ENCODE measurements at regions not wholly inside any gene's neighbourhood (a gene's known extent, or its start where the extent isn't known, plus 50 kb on each side); places are given as distances from the start of the nearest gene placed in this dataset.
"Not testable (repeated sequence)": the region's sequence is repeated elsewhere in the genome, so short reads cannot be mapped to it uniquely, and the experiment has no call there.

DNA sequence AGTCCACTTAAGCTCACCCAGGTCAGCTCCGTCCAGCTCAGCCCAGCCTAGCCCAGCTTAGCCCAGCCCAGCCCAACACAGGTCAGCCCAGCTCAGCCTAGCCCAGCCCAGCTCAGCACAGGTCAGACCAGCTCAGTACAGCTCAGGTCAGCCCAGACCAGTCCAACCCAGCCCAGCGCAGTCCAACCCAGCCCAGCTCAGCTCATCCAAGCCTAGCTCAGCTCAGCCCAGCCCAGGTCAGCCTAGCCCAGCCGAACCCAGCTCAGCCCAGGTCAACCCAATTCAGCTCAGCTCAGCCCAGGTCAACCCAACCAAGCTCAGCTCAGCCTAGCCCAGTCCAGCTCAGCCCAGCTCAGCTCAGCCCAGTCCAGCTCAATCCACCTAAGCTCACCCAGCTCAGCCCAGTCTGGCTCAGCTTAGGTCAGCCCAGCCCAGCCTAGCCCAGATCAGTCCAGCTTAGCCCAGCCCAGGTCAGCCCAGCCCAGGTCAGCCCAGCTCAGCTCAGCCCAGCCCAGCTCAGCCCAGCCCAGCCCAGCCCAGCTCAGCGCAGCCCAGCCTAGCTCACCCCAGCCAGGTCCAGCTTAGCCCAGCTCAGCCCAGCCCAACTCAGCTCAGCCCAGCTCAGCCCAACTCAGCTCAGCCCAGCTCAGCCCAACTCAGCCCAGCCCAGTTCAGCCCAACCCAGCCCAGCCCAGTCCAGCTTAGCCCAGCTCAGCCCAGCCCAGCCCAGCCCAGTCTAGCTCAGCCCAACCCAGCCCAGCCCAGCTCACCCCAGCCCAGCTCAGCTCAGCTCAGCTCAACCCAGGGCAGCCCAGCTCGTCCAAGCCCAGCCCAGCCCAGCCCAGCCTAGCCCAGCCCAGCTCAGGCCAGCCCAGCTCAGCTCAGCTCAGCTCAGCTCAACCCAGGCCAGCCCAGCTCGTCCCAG, 184.0 kb downstream of the TMEM121 start:
- no peak for DNase-seq (ENCODE audit: low read depth)

DNA sequence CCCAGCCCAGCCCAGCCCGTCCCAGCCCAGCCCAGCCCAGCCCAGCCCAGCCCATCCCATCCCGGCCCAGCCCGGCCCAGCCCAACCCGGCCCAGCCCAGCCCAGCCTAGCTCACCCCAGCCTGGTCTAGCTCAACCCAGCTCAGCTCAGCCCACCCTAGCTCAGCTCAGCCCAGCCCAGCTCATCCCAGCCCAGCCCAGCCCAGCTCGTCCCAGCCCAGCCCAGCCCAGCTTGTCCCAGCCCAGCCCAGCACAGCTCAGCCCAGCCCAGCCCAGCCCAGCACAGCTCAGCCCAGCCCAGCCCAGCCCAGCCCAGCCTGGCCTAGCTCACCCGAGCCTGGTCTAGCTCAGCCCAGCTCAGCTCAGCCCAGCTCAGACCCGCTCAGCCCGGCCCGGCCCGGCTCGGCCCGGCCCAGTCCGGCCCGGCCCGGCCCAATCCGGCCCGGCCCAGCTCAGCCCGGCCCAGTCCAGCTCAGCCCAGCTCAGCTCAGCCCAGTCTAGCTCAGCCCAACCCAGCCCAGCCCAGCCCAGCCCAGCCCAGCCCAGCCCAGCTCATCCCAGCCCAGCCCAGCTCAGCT, 184.7 kb downstream of the TMEM121 start:
- no peak for DNase-seq (ENCODE audit: low read depth)

DNA sequence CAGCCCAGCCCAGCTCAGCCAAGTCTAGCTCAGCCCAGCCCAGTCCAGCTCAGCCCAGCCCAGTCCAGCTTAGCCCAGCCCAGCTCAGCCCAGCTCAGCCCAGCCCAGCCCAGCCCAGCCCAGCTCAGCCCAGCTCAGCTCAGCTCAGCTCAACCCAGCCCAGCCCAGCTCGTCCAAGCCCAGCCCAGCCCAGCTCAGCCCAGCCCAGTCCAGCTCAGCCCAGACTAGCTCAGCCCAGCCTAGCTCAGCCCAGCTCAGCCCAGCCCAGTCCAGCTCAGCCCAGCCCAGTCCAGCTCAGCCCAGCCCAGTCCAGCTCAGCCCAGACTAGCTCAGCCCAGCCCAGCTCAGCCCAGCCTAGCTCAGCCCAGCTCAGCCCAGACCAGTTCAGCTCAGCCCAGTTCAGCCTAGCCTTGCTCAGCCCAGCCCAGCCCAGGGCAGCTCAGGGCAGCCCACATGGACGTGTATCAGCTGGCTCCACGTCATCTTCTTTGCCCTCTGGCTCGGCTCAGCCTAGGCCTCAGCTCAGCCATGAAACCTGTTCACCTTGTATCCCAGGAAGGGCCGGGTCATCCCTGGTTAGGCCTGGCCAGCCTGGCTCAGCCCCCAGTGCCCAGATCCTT, 185.6 kb downstream of the TMEM121 start:
- no peak for DNase-seq (ENCODE audit: low read depth)

DNA sequence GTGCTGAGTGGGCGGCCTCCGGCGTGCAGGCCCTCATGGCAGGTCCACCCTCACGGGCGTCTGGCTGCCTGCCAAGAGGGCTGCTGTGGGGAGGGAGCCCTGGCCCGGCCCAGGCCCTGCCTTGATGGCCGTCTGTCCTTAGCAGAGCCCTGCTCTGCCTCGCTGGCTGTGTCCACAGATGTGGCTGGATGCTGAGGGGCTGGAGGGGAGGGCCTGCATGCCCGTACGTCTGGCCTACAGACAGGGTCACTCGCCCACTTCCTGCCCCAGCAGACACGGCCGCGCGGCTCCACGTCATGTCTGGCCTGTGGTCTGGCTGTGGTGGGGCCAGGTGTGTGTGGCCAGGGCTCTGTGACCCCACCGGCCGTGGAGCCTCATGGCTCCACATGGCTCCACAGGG, 186.3 kb downstream of the TMEM121 start:
- DNase-seq (ENCODE audit: low read depth), result not testable (repeated sequence)

DNA sequence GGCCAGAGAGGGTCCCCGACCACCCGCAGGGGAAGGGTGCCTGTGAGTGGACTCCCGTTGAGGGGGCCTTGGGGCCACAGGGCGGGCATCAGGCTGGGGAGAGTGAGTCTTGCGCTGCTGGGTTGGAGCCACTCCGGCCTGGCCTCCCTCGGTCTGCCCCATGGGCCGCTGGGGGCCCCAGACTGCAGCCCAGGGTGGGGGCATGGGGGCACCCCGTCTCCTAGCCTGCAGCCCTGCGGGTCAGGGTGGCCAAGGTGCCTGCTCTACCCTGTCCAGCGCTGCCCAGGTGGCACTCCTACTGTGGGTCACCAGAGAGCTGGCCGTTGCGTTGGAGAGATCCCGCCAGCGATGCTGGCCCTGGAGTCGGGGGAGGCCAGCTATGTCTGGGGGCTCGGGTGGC, 186.8 kb downstream of the TMEM121 start:
- not testable (repeated sequence) for DNase-seq (ENCODE audit: low read depth)

DNA sequence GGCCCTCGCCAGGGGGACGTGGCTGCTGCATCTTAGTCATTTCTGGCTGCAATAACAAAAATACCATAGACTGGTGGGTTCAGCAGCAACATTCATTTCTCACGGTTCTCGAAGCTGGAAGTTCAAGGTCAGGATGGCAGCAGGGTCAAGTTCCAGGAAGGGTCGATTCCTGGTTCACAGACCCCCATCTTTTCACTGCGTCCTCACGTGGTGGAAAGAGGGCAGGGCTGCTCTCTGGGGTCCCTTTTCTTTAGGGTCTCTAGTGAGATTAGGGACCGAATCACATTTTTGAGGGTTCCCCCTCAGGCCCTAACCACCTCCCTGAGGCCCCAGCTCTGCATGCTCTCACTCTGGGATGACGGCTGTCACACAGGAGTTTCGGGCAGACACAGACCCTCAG, 187.5 kb downstream of the TMEM121 start:
- not testable (repeated sequence) for DNase-seq (ENCODE audit: low read depth)

DNA sequence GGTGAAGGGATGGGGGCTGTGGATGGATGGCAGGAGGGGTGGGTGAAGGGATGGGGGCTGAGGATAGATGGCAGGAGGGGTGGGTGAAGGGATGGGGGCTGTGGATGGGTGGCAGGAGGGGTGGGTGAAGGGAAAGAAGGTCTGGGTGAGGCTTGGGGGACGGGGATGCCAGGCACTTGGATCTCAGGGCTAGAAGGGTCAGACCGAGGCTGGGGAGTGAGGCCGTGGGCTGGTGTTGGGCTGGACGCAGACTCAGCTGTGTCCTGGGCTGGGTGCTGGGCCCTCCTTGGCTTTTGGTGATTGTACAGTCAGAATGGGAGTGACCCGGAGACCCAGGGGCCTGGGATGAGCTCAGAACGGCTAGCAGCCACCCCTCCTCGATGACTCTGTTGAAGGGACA, 192.4 kb downstream of the TMEM121 start:
- DNase-seq (ENCODE audit: low read depth), result not testable (repeated sequence)

DNA sequence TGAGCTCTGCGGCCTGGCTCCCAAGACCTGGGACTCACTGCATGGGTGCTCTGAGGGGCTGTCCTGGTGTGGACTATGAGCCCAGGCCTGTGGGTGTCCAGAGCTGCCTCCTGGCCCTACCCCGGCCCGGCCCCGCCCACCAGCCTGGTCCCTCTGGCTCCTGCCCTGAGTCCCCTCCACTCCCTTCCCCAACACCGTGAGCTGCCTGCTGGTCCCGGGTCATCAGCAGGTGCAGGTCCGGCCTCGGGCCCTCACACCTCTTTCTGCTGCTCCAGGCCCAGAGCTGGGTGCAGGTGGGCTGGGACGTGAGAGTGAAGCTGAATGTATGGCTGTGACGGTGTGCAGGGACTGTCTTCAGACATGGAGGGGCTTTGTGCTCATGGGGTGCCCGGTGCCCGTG, 193.7 kb downstream of the TMEM121 start:
- DNase-seq (ENCODE audit: low read depth), result not testable (repeated sequence)

DNA sequence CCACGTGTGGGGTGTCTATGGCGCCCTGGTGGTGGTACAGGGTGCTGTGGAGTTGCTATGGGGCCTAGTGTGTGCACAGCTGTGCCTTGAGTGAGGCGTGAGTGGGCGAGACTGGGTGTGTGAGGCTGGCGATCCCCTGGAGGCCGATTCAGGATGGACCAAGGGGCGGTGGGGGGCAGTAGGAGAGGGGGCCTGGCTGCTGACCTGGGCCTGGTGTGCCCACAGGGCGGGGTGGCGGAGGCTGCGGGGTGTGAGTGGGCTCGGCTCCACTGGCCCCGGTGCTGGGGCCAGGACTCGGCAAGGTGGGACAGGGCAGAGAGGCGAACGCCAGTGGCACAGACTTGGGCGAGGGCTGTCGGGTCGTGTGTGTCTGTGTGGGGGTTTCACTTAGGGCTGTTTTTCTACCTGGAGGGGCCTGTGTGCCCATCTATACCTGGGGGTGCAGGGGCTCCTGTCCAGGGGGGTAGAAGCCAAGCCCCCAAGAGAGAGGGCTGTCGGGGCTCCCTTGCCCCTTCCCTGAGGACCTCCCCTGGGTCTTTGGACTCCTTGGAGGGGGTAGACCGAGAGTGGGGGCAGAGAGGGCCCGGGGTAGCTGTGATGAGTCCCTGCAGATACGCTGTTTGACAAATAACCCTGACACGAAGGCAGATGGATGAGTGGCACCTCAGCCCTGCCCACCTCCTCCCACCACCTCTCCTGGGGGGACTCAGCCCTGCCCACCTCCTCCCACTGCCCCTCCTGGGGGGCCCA, 194.6 kb downstream of the TMEM121 start:
- DNase-seq (ENCODE audit: low read depth), result not testable (repeated sequence)

DNA sequence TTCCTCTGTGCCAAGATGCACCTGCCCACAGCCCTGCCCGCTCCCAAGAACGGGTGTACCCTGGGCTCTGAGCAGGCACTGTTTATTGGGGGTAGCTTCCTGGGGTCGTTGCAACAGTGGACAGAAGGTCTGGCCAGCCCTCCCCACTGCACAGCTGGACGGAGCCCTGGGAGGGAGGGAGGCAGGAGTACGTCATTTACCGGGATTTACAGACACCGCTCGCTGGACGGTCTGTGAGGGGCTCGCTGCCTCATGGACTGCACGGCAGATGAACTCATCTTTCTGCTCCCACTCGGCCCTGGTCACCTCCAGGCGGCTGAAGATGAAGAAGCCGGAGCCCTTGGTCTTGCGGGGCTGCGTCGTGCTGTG, 195.2 kb downstream of the TMEM121 start:
- DNase-seq (ENCODE audit: low read depth), result not testable (repeated sequence)

DNA sequence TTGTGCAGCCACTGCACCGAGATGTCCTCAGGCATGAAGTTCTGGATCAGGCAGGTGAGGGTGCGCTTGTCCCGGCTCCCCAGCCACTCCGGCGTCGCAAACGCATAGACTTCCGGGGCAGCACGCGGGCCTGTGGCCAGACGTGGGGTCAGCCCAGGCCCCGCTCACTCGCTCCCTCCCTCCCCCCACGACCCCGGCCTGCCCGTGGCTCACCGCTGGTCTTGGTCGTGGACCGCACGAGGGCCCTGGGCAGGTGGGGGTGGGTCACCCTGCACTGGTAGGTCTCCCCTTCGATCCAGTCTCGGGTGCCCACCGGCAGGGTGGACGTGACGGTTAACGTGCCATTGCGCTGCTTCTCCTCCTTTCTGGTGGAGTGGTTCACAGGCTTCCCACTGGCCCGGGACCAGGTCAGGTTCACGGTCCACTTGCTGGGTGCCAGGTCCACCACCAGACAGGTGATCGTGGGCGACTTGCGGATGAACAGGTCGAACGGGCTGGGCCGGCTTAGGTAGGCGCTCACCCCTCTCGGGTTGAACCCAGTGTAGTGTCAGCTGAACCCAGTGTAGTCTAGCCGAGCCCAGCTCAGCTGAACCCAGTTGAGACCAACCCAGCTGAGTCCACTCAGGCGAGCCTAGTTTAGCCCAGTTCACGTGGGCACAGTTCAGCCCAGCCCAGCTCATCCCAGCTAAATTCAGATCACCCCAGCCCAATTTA, 195.8 kb downstream of the TMEM121 start:
- not testable (repeated sequence) for DNase-seq (ENCODE audit: low read depth)

DNA sequence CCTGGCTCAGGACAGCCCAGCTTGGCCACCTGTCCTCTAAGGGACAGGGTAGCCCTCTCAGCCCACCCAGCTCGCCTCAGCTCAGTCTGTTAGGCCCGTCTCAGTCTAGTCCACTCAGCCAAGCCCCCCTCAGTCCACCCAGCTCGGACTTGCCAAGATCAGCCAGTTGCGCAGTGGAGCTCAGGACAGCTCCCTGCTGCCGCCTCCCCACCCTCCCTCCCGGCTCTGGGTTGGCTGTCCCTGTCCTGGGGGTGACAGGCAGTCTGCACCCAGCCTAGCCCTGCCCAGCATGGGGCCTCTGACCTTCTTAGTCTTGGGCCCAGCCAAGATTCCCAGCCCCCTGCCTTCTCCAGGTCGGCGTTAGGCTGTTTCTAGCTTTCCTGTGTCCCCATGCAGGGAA, 196.9 kb downstream of the TMEM121 start:
- not testable (repeated sequence) for DNase-seq (ENCODE audit: low read depth)

DNA sequence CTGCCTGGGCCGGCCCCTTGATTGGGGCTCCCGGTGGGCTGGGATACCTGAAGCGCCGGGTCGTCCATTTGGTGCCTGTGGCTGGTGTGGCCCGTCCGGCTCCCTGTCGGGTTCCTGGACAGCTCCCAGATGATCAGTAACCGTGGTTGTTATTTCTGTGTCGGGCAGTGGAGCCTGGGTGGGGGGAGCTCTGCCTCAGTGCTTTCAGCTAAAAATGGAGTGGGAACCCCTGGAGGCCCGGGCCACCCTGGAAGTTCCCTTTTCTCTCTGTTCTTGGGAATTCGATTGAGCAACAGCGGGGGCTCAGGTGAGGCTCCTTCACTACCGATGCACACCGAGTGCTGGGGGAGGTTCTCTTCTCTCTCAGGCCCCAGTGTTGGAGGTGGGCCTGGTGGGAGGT, 197.4 kb downstream of the TMEM121 start:
- DNase-seq (ENCODE audit: low read depth), result not testable (repeated sequence)

DNA sequence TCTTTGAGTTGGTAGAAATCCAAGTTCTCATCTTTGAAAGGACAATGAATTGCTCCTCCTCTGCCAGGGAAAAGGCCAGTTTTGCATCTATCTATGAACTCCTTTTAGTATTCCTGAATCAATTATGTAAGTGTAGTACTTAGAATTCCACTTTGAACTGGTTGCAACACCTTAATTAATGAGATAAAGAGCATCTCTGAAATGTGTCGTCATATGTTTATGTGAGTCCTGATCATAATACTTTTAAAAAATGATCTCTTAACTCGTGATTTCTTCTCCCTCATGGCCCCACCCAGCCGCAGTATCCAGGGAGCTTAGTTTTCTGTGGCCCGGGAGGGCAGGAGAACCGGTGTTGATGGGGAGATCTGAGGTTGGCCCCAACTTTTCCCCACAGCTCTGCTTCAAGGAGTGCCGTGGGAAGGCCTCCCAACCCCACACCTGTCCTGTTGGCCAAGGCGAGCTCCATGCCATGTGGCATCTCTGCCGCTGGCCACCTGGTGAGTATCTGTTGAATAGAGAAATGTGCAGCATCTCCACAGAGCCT, 203.5 kb downstream of the TMEM121 start:
- DNase-seq (ENCODE audit: low read depth), result not testable (repeated sequence)

DNA sequence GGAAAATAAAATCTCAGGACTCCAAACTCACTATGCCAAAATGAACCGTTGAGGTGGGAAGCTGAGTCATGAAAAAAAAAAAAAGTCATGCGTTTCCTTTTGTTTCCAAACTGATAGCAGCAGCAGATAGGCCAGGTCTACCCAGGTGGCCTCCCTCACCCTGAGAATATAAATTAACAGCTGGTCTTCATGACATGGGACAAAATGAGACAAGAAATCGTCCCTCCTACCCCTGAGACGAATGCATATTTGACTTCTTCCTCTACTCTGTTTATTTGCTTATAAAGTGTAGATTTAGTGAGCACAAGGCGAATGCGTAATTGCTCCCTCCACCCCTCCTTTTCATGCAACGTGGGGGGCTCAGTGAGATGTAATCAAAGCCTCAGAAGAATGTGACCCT, 204.3 kb downstream of the TMEM121 start:
- DNase-seq (ENCODE audit: low read depth), result not testable (repeated sequence)

DNA sequence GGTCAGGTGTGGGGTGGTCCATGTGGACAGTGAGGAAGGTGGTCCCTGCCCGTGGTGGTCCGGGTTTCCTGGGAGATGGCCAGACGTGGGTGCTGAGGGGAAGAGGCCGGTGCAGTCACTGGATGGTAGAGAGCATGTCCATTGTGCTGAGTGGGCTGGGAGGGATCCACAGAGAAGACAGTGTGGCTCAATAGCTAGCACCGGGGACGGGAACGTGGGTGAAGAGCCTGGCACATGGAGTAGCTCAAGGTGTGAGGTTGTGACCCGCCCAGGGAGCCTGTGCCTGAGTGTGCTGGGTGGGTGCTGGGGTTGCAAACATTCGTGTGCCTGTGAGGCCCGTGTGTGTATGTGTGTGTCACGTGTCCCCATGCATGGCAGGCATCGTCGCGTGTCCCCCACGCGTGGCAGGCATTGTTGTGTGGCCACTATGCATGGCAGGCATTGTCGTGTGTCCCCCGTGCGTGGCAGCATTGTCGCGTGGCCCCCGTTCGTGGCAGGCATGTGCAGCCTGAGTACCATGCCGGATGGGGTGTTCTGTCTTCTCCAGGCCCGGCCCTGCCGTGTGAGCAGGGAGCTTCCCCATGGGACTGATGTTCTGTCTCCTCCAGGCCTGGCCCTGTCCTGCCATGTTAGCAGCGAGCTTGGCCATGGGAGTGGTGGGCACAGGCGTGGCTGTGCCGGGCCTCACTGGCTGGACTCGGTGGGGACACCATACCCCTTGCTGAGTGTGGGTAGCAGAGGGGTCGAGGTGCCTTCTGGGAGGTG, 205.0 kb downstream of the TMEM121 start:
- not testable (repeated sequence) for DNase-seq (ENCODE audit: low read depth)

DNA sequence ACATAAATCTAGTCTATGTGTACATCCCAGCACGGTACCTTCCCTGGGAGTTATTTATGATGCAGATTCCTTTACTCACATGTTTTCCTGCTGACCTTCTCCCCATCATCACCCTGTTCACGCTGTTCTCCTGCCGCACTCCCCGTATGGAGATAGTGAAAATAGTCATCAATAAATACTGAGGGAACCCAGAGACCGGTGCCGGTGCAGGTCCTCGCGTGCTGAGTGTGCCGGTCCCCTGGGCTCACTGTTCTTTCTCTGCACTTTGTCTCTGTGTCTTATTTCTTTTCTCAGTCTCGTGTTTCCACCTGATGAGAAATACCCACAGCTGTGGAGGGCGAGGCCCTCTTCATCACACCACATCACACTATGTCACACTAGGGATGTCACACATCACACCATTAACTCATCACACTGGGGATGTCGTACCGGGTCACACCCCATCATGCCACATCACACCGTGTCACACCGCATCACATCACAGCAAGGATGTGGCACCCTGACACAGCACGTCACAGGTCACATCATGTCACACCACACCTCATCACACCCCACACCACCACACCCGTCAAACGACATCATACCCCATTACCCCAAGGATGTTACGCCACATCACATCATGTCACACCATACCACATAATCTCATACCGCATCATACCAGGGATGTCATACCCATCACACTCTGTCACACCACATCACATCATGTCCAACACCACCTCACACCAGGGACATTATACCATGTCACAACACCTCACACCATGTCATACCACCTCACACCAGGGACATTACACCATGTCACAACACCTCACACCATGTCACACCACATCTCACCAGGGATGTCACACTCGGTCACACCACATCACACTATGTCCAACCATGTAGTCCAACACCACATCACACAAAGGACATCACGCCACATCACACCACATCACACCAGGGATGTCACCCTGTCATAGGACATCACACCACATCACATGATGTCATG, 207.0 kb downstream of the TMEM121 start:
- DNase-seq (ENCODE audit: low read depth), result no peak

DNA sequence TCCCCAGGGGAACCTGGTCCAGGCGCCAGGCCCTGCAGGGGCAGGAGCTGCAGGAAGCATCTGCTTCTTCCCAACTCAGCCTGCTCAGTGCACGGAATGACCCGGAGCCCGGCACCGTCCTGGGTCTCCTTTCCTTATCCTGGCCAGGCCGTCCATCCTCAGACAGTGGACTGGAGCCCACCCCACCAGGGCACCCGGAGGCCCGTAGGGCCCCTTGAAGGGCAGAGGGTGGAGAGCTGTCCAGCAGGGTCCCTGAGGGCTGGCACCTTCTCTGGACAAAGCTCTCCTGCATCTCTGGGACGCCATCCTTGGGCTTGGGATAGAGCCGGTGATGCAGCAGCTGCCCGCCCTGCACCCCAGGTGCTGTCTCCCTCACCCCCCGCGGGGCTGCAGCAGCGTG, 207.9 kb downstream of the TMEM121 start:
- DNase-seq (ENCODE audit: low read depth), result not testable (repeated sequence)

DNA sequence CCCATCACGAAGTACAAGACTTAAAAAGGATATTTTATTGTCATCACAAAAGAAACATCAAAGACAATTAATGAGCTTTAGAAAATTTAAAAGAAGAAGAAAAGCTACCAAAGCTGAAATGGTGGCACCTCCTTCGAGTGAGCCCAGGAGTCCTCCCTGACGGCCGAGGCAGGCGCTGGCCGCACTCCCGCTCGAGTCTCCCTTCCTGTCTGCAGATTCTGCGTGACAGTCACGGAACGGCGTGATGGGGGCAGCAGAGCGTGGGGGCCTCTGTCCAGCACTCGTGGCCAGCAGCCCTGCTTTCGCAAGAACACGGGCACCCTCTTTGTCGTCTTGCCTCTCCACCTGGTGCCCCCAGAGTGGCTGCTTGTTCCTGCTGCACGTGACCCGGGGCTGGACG, 209.9 kb downstream of the TMEM121 start:
- DNase-seq (ENCODE audit: low read depth), result not testable (repeated sequence)
